NCI-H2227 (cell line): ENCODE measurements at regions not wholly inside any gene's neighbourhood (a gene's known extent, or its start where the extent isn't known, plus 50 kb on each side); places are given as distances from the start of the nearest gene placed in this dataset.

ENCODE experiments used
- DNase-seq: peaks from one replicate; lab custom pipeline; 2025; ENCODE audit not compliant: unreplicated experiment; lab: John Stamatoyannopoulos, UW

- no peak for DNase-seq
Measured at GRCh38 chr1:213371847-213372619, 321.0 kb downstream of the RPS6KC1 start.

- peak; percentile 74 for DNase-seq
Measured at GRCh38 chr1:213374369-213374768, 323.3 kb downstream of the RPS6KC1 start.

GRCh38 chr1:213375002-213375401 is 324.0 kb downstream of the RPS6KC1 start:
- DNase-seq: no peak

GRCh38 chr1:213376862-213377372 is 325.9 kb downstream of the RPS6KC1 start:
- no peak for DNase-seq

- DNase-seq: peak; percentile 73
Measured at GRCh38 chr1:213380865-213381264, 329.8 kb downstream of the RPS6KC1 start.

- peak; percentile 31 for DNase-seq
Measured at GRCh38 chr1:213381572-213382084, 330.6 kb downstream of the RPS6KC1 start.

- DNase-seq: no peak
Measured at GRCh38 chr1:213383465-213383864, 332.4 kb downstream of the RPS6KC1 start.

- no peak for DNase-seq
Measured at GRCh38 chr1:213385201-213385600, 334.2 kb downstream of the RPS6KC1 start.

GRCh38 chr1:213385806-213386324 is 334.8 kb downstream of the RPS6KC1 start:
- no peak for DNase-seq

GRCh38 chr1:213387380-213388015 is 336.5 kb downstream of the RPS6KC1 start:
- DNase-seq: no peak

- DNase-seq: no peak
Measured at GRCh38 chr1:213388199-213388598, 337.2 kb downstream of the RPS6KC1 start.

- DNase-seq: no peak
Measured at GRCh38 chr1:213389061-213389581, 338.1 kb downstream of the RPS6KC1 start.

GRCh38 chr1:213391445-213391844 is 340.4 kb downstream of the RPS6KC1 start:
- DNase-seq: no peak

GRCh38 chr1:213393860-213394259 is 342.8 kb downstream of the RPS6KC1 start:
- DNase-seq: no peak

GRCh38 chr1:213394837-213395236 is 343.8 kb downstream of the RPS6KC1 start:
- no peak for DNase-seq

GRCh38 chr1:213397638-213398037 is 346.6 kb downstream of the RPS6KC1 start:
- no peak for DNase-seq

- no peak for DNase-seq
Measured at GRCh38 chr1:213399695-213400094, 348.7 kb downstream of the RPS6KC1 start.

- no peak for DNase-seq
Measured at GRCh38 chr1:213409208-213409631, 358.2 kb downstream of the RPS6KC1 start.

- DNase-seq: no peak
Measured at GRCh38 chr1:213409971-213410370, 358.9 kb downstream of the RPS6KC1 start.

- DNase-seq: no peak
Measured at GRCh38 chr1:213414346-213414745, 363.3 kb downstream of the RPS6KC1 start.

- no peak for DNase-seq
Measured at GRCh38 chr1:213414911-213415310, 363.9 kb downstream of the RPS6KC1 start.
